HG03439 (cell line): ENCODE measurements at regions not wholly inside any gene's neighbourhood (a gene's known extent, or its start where the extent isn't known, plus 50 kb on each side); places are given as distances from the start of the nearest gene placed in this dataset.

ENCODE experiments used
- ATAC-seq: cut with Tn5 transposase; IDR thresholded peaks from one replicate; pipeline ENCODE4 v1.9.1; 2021; ENCODE audit warnings: mild to moderate bottlenecking, moderate library complexity; ENCODE audit not compliant: unreplicated experiment

DNA sequence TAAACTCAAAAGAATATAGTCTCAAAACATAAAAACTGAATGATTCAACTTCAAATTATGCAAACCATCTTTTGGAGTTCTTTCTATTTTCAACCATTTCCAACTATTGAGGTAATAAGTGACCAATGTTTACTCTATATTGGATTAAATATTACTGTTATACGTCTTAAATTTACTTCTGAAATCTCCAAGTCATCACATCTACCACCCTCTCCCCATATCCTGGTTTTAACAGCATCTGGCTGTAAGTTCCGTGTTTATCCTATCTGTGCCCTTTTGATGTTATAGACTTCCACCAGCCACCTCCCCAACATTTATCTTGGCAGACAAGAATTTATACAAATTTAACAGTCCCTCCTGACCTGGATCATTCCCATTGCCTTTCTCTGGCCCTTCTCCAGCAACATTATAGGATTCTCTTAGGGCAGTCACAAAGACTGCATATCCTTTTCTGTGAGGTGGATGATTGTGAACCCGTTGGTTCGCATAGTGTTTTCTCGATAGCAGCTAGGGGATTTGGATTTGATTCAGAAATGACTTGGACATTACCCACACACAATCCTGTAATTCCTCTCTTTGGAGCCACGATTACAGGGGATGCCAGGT lies 313.4 kb upstream of the FMN2 start:
- no peak for ATAC-seq

- ATAC-seq, result no peak
Measured at GRCh38 chr1:239779962-239780361, 311.7 kb upstream of the FMN2 start.

DNA sequence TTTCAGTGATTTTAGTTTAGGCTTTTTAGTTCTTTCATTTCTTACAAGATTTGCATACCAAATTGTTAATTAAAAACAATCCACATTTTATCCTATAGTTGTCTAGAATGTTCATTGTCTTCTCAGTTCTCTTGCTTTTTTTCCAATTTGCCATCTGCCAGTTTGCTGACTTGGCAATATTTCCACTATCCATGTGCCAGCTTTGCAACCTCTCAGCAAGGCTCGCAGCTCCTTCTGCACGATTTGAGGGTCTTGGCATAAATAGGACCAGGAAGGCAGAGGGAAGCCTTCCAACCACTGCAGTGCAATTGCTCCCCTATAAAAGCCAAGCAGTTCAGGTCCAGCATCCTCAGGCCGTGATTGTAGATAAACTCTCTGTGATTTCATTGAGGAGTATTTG lies 306.8 kb upstream of the FMN2 start:
- ATAC-seq, result no peak

GRCh38 chr1:239785576-239785975 lies 306.1 kb upstream of the FMN2 start:
- no peak for ATAC-seq

DNA sequence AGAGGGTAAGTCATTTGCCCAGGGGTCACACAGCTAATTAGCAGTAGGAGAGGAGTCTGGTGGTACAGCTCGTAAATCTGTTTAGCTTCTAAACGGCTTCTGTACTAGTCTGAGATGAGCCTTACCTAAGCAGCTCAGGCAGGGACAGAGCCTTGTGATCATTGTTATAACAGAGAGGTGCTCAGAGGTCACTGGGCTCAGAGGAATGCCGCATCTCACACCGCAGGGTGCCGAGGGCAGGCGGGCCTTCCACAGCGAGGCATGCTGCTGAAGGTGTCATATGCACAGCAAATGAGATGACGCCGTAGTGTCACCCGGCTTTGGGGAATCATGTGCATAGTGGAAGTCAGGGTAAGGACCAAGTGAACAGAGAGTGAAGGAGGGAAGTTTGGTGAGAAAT lies 305.2 kb upstream of the FMN2 start:
- ATAC-seq, result no peak

DNA sequence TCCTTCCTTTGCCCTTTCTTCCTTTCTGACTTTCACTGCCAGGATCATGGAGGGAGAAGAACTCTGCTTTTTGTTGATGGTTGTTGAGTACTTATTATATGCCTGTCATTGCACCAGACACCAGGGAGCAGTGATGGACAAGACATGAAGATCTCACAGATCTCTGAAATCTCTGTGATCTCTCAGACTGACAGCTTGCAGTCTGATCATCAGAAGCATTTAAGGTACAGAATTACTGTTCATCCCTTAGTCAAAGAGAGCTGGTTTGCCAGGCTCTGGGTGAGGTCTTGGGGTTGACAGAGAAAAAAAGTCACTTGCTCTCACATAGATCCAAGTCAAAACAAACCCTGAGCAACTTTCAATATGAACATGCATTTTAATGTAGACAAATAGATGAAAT lies 299.5 kb upstream of the FMN2 start:
- ATAC-seq, result no peak

- ATAC-seq, result no peak
Measured at GRCh38 chr1:239795304-239795703, 296.4 kb upstream of the FMN2 start.

DNA sequence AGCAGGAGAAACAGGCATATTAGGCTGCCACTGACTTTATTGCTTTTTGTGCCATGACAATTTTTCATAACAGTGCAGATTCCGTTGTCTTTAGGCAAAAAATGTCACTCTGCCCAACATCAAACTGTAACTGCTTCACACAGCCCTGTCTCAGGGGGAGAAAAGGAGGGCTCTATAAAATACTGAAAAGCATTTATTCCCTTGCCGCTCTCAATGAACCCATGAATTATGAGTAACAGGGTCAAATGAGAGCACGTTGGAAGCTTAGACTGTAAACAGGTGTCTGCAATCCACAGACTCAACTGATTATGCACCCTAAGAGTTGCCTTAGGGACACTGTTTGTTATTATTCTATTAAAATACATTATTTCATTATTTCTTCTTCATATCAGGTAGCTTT lies 292.1 kb upstream of the FMN2 start:
- no peak for ATAC-seq

DNA sequence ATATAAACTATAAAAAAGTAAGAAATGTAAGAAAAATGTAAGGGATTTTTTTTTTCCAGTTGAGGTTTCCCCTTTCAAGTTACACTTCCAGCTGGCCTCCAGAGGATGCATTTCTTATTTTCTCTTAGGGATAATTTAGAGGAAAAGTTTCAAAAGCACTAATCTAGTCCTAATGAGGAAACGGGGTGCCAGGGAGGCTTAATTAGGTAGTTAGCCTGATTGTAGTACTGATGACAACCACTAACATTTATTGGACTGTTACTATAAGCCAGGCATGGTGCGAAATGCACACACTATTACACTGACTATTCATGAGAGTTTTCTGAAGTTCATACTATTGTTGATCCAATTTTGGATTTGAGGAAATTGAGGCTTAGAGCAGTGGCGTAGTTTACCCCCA lies 290.8 kb upstream of the FMN2 start:
- no peak for ATAC-seq

GRCh38 chr1:239802275-239802674 lies 289.4 kb upstream of the FMN2 start:
- ATAC-seq, result no peak

- ATAC-seq, result no peak
Measured at GRCh38 chr1:239803781-239804180, 287.9 kb upstream of the FMN2 start.

DNA sequence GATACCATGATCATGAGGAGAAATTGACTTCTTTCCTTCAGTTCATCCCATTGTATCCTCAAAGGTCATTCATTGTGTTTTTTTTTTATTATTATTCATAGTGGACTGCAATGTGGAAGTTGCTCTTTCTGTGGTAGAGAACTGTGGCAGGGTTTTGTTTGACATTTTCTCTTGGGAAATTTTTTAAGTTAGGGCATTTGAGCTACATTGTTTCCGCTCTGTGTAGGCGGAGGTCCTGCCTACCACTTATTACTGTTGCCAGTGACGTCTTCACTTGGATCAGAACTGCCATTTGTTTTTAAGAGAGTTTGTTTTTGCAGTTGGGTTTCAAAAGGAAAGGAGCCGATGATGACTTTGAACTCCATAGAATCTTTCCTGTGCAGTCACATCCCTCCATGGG lies 287.4 kb upstream of the FMN2 start:
- ATAC-seq, result no peak

DNA sequence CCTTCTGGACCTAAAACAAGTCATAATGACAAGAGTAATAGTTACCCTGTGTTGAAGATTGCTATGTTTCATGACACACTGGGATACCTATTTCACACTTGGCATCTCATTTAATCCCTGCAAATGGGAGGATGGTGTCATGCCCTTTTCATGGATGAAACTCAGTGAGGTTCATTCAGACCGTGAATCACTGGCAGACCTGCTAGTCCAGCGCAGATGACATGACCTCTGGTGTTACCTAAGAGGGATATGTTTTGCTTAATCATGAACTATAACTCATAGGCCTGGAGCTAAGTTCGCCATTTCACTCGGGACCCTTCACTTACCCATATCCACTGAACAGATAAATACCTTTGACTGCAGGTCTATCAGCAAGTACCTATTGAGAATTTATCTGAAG lies 286.6 kb upstream of the FMN2 start:
- no peak for ATAC-seq

- ATAC-seq, result no peak
Measured at GRCh38 chr1:239805851-239806772, 285.6 kb upstream of the FMN2 start.

GRCh38 chr1:239806897-239807296 lies 284.8 kb upstream of the FMN2 start:
- no peak for ATAC-seq

DNA sequence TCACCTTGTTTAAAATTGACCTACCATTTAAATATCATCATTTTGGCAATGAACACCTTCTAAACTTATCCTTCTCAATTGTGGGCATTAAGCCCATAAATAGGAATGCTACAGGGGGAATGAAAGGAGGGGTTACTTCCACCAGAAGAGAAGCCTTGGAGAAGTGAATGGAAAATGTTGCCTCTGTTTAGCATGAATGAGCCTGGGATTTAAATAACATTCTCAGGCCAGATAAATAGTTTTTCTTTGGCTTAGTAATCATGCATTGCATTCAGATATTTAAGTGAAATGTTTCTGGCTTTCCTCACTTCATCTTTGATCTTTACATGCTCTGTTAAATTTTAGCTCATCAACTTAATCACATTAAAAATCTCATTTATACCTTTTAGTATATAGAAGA lies 284.3 kb upstream of the FMN2 start:
- no peak for ATAC-seq

- no peak for ATAC-seq
Measured at GRCh38 chr1:239810061-239810481, 281.6 kb upstream of the FMN2 start.

DNA sequence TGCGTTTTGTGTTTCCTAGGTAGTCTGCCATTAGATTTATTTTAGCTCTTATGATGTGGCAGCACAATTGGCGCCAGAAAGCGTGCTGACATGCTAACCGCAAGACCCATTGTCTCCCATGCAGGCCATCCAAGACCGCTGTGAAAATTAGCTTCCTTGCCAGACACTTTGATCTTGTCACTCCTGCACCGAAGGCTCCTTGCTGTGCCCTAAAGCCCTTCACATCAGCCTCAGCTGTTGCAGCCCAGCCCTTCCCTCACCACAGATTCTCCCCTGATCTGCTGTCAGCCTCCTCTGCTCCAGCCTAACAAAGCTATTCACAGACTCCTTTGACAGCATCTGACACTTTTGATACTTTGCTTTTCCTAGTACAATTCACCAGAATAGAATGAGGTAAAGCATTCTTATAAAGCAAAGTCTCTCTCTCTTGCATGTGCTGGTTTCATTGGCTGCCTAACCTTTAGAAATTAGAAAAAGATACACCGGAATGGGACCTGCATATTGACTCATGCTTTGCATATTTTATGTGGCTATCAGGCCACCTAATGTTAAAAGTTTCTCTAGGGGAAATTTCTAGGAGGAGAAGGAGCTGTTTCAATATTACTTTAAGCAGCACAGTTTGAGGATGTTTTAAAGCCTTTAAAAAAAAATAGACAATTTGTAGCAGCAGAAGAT lies 280.3 kb upstream of the FMN2 start:
- no peak for ATAC-seq

DNA sequence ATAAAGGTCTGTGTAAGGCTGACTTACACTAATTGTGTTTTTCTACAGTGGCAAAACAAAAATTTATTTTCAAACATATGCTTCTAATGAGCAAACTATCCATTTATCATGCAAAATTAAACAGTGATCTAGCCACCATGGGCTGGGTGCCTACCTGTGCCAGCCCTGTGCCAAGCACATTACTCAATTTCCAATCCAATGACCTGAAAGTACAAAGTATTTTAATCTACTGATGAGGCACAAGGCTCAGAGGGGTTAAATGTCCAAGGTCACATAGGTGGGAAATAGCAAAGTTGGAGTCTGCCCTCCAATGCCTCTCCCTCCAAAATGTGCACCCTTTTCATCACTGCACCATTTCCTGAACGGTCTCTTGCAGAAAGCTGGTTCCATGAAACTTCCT lies 279.1 kb upstream of the FMN2 start:
- no peak for ATAC-seq

- ATAC-seq, result no peak
Measured at GRCh38 chr1:239814306-239814881, 277.3 kb upstream of the FMN2 start.

GRCh38 chr1:239815074-239815473 lies 276.6 kb upstream of the FMN2 start:
- no peak for ATAC-seq
